NT2/D1 (cell line): ENCODE measurements at regions not wholly inside any gene's neighbourhood (a gene's known extent, or its start where the extent isn't known, plus 50 kb on each side); places are given as distances from the start of the nearest gene placed in this dataset.

Source experiments
- DNase-seq: peaks from one replicate; pipeline ENCODE4 v3.0.0-alpha.2; 2011; ENCODE audit warnings: low read depth, low spot score
- H3K27me3 ChIP-seq: 2 replicates; pipeline ENCODE4 v1.6.0; 2011; ENCODE audit warnings: mild to moderate bottlenecking; ENCODE audit not compliant: insufficient read length, insufficient read depth
- H3K36me3 ChIP-seq: 2 replicates; pipeline ENCODE4 v1.6.1; 2011; ENCODE audit warnings: mild to moderate bottlenecking, low read length, mixed read lengths; ENCODE audit not compliant: insufficient read depth, insufficient read length
- H3K4me1 ChIP-seq: 2 replicates; pipeline ENCODE4 v1.5.1; 2011; ENCODE audit not compliant: insufficient read depth, insufficient read length
- H3K4me3 ChIP-seq: 2 replicates; pipeline ENCODE4 v1.5.1; 2011; ENCODE audit warnings: low read depth; ENCODE audit not compliant: insufficient read length
- H3K9ac ChIP-seq: 2 replicates; pipeline ENCODE4 v1.6.0; 2011; ENCODE audit warnings: low read depth; ENCODE audit not compliant: insufficient read length
- H3K9me3 ChIP-seq: 2 replicates; pipeline ENCODE4 v1.5.1; 2011; ENCODE audit warnings: mild to moderate bottlenecking, low read length; ENCODE audit not compliant: insufficient read depth
- SUZ12 ChIP-seq: IDR thresholded peaks from 2 replicates; pipeline ENCODE4 v1.6.1; 2011; ENCODE audit not compliant: insufficient read length, insufficient read depth; ENCODE audit errors: extremely low read depth
- YY1 ChIP-seq: IDR thresholded peaks from 2 replicates; pipeline ENCODE4 v1.6.1; 2011; ENCODE audit not compliant: insufficient read length, insufficient read depth
- ZNF274 ChIP-seq: IDR thresholded peaks from 2 replicates; pipeline ENCODE4 v1.6.1; 2011; ENCODE audit warnings: mild to moderate bottlenecking, low read depth, low read length

- Histone ChIP-seq H3K9ac (no peak overlapping the region), H3K36me3 (no peaks in the 10 kb centered on the region), H3K27me3 (no peaks in the 10 kb centered on the region), H3K4me3 (no peak overlapping the region), H3K9me3 (no peaks in the 10 kb centered on the region), H3K4me1 (peaks cover 4% of the 10 kb centered on the region)
- TF ChIP-seq YY1 (no peak), SUZ12 (no peak), ZNF274 (no peak)
- no peak for DNase-seq
These were observed 858.8 kb downstream of the TBC1D22A start for GRCh38 chr22:47621253-47621652.

GRCh38 chr22:47620391-47620790 lies 857.9 kb downstream of the TBC1D22A start:
- Histone ChIP-seq H3K4me1 (peaks cover 4% of the 10 kb centered on the region), H3K36me3 (no peaks in the 10 kb centered on the region), H3K9me3 (no peaks in the 10 kb centered on the region), H3K9ac (no peak overlapping the region), H3K4me3 (no peak overlapping the region), H3K27me3 (no peaks in the 10 kb centered on the region)
- DNase-seq, result no peak
- no peak for TF ChIP-seq YY1
- no peak for TF ChIP-seq SUZ12
- TF ChIP-seq ZNF274, result no peak

- TF ChIP-seq YY1, result no peak
- TF ChIP-seq ZNF274, result no peak
- no peak for TF ChIP-seq SUZ12
- Histone ChIP-seq H3K4me1 (peaks cover 4% of the 10 kb centered on the region), H3K9me3 (no peaks in the 10 kb centered on the region), H3K27me3 (no peaks in the 10 kb centered on the region), H3K4me3 (no peak overlapping the region), H3K9ac (no peak overlapping the region), H3K36me3 (no peaks in the 10 kb centered on the region)
- DNase-seq, result no peak
These were observed 857.2 kb downstream of the TBC1D22A start for GRCh38 chr22:47619631-47620030.

- no peak overlapping the region for H3K4me3 ChIP-seq
- TF ChIP-seq ZNF274, result no peak
- TF ChIP-seq SUZ12, result no peak
- no peak for TF ChIP-seq YY1
- H3K4me1 ChIP-seq, result peaks cover 4% of the 10 kb centered on the region
- H3K36me3 ChIP-seq, result no peaks in the 10 kb centered on the region
- no peaks in the 10 kb centered on the region for H3K27me3 ChIP-seq
- no peak overlapping the region for H3K9ac ChIP-seq
- DNase-seq, result no peak
- no peaks in the 10 kb centered on the region for H3K9me3 ChIP-seq
These were observed 855.9 kb downstream of the TBC1D22A start for GRCh38 chr22:47618180-47619010.

GRCh38 chr22:47617186-47617585 lies 854.7 kb downstream of the TBC1D22A start:
- no peaks in the 10 kb centered on the region for H3K36me3 ChIP-seq
- H3K27me3 ChIP-seq, result no peaks in the 10 kb centered on the region
- H3K9ac ChIP-seq, result no peak overlapping the region
- H3K4me3 ChIP-seq, result no peak overlapping the region
- no peak for DNase-seq
- TF ChIP-seq YY1 (no peak), SUZ12 (no peak), ZNF274 (no peak)
- H3K4me1 ChIP-seq, result peaks cover 4% of the 10 kb centered on the region
- no peaks in the 10 kb centered on the region for H3K9me3 ChIP-seq

GRCh38 chr22:47616396-47617020 lies 854.1 kb downstream of the TBC1D22A start:
- TF ChIP-seq ZNF274 (no peak), YY1 (no peak), SUZ12 (no peak)
- Histone ChIP-seq H3K9me3 (no peaks in the 10 kb centered on the region), H3K4me1 (peaks cover 4% of the 10 kb centered on the region), H3K27me3 (no peaks in the 10 kb centered on the region), H3K4me3 (no peak overlapping the region), H3K9ac (no peak overlapping the region), H3K36me3 (no peaks in the 10 kb centered on the region)
- no peak for DNase-seq

- no peak for DNase-seq
- Histone ChIP-seq H3K4me3 (no peak overlapping the region), H3K9ac (no peak overlapping the region), H3K4me1 (peaks cover 4% of the 10 kb centered on the region), H3K9me3 (no peaks in the 10 kb centered on the region), H3K36me3 (no peaks in the 10 kb centered on the region), H3K27me3 (no peaks in the 10 kb centered on the region)
- TF ChIP-seq ZNF274 (no peak), SUZ12 (no peak), YY1 (no peak)
These were observed 852.6 kb downstream of the TBC1D22A start for GRCh38 chr22:47615051-47615450.
